ENCODE measurements at regions not wholly inside any gene's neighbourhood (a gene's known extent, or its start where the extent isn't known, plus 50 kb on each side); places are given as distances from the start of the nearest gene placed in this dataset.

- Mint-ChIP-seq H3K27ac (no peak overlapping the region), H3K36me3 (no peaks in the 10 kb centered on the region), H3K4me1 (no peaks in the 10 kb centered on the region), H3K4me3 (no peak overlapping the region), H3K9me3 (ENCODE audit: low read depth) (peaks cover 2% of the 10 kb centered on the region), H3K27me3 (no peaks in the 10 kb centered on the region)
- DNase-seq (no peak), ATAC-seq (no peak)
- CTCF ChIA-PET, result no interaction called here
Observed at GRCh38 chr7:121810831-121811672, 61.9 kb upstream of the PTPRZ1 start.

GRCh38 chr7:121807078-121807477 is 65.9 kb upstream of the PTPRZ1 start:
- H3K4me1 Mint-ChIP-seq, result no peaks in the 10 kb centered on the region
- CTCF ChIA-PET, result no interaction called here

GRCh38 chr7:121803039-121803438 is 69.9 kb upstream of the PTPRZ1 start:
- CTCF ChIA-PET, result no interaction called here
- Mint-ChIP-seq H3K36me3 (no peaks in the 10 kb centered on the region), H3K4me3 (no peak overlapping the region), H3K9me3 (ENCODE audit: low read depth) (peaks cover 2% of the 10 kb centered on the region), H3K27ac (no peak overlapping the region), H3K4me1 (no peaks in the 10 kb centered on the region), H3K27me3 (no peaks in the 10 kb centered on the region)
- DNase-seq (no peak), ATAC-seq (no peak)

More at GRCh38 chr7:121807078-121807477, 65.9 kb upstream of the PTPRZ1 start:
- H3K9me3 Mint-ChIP-seq (ENCODE audit: low read depth), result peaks cover 2% of the 10 kb centered on the region
- H3K4me3 Mint-ChIP-seq, result no peak overlapping the region
- no peaks in the 10 kb centered on the region for H3K27me3 Mint-ChIP-seq
- ATAC-seq, result no peak
- H3K36me3 Mint-ChIP-seq, result no peaks in the 10 kb centered on the region
- DNase-seq, result no peak
- no peak overlapping the region for H3K27ac Mint-ChIP-seq

GRCh38 chr7:121800916-121801675 is 71.9 kb upstream of the PTPRZ1 start:
- H3K4me3 Mint-ChIP-seq, result no peak overlapping the region
- ATAC-seq (no peak), DNase-seq (no peak)
- H3K4me1 Mint-ChIP-seq, result no peaks in the 10 kb centered on the region
- CTCF ChIA-PET, result no interaction called here
- H3K36me3 Mint-ChIP-seq, result no peaks in the 10 kb centered on the region
- H3K9me3 Mint-ChIP-seq (ENCODE audit: low read depth), result no peaks in the 10 kb centered on the region
- H3K27me3 Mint-ChIP-seq, result no peaks in the 10 kb centered on the region
- H3K27ac Mint-ChIP-seq, result no peak overlapping the region

- no peak for ATAC-seq
- no peak overlapping the region for H3K4me3 Mint-ChIP-seq
- no peaks in the 10 kb centered on the region for H3K4me1 Mint-ChIP-seq
- H3K36me3 Mint-ChIP-seq, result no peaks in the 10 kb centered on the region
- no peaks in the 10 kb centered on the region for H3K27me3 Mint-ChIP-seq
- DNase-seq, result no peak
- CTCF ChIA-PET, result no interaction called here
- H3K27ac Mint-ChIP-seq, result no peak overlapping the region
- H3K9me3 Mint-ChIP-seq (ENCODE audit: low read depth), result no peaks in the 10 kb centered on the region
Observed at GRCh38 chr7:121798896-121799295, 74.1 kb upstream of the PTPRZ1 start.

GRCh38 chr7:121798453-121798840 is 74.5 kb upstream of the PTPRZ1 start:
- Mint-ChIP-seq H3K27me3 (no peaks in the 10 kb centered on the region), H3K36me3 (no peaks in the 10 kb centered on the region), H3K4me3 (no peak overlapping the region), H3K4me1 (no peaks in the 10 kb centered on the region), H3K9me3 (ENCODE audit: low read depth) (no peaks in the 10 kb centered on the region), H3K27ac (no peak overlapping the region)
- DNase-seq, result no peak
- CTCF ChIA-PET, result no interaction called here
- ATAC-seq, result no peak

- Mint-ChIP-seq H3K27ac (no peak overlapping the region), H3K4me1 (no peaks in the 10 kb centered on the region), H3K27me3 (no peaks in the 10 kb centered on the region), H3K9me3 (ENCODE audit: low read depth) (no peaks in the 10 kb centered on the region), H3K4me3 (no peak overlapping the region), H3K36me3 (no peaks in the 10 kb centered on the region)
- DNase-seq (no peak), ATAC-seq (no peak)
- CTCF ChIA-PET, result no interaction called here
Observed at GRCh38 chr7:121797657-121798452, 75.1 kb upstream of the PTPRZ1 start.

GRCh38 chr7:121796936-121797656 is 75.9 kb upstream of the PTPRZ1 start:
- H3K36me3 Mint-ChIP-seq, result no peaks in the 10 kb centered on the region
- H3K27me3 Mint-ChIP-seq, result no peaks in the 10 kb centered on the region
- no peak overlapping the region for H3K4me3 Mint-ChIP-seq
- CTCF ChIA-PET, result no interaction called here
- H3K9me3 Mint-ChIP-seq (ENCODE audit: low read depth), result no peaks in the 10 kb centered on the region
- ATAC-seq (no peak), DNase-seq (no peak)
- H3K27ac Mint-ChIP-seq, result no peak overlapping the region
- H3K4me1 Mint-ChIP-seq, result no peaks in the 10 kb centered on the region

GRCh38 chr7:121796381-121796780 is 76.6 kb upstream of the PTPRZ1 start:
- no peaks in the 10 kb centered on the region for H3K27me3 Mint-ChIP-seq
- no peak overlapping the region for H3K27ac Mint-ChIP-seq
- DNase-seq (no peak), ATAC-seq (no peak)
- H3K4me3 Mint-ChIP-seq, result no peak overlapping the region
- CTCF ChIA-PET, result no interaction called here
- no peaks in the 10 kb centered on the region for H3K4me1 Mint-ChIP-seq
- no peaks in the 10 kb centered on the region for H3K36me3 Mint-ChIP-seq
- H3K9me3 Mint-ChIP-seq (ENCODE audit: low read depth), result no peaks in the 10 kb centered on the region

GRCh38 chr7:121795736-121796135 is 77.2 kb upstream of the PTPRZ1 start:
- CTCF ChIA-PET, result no interaction called here
- Mint-ChIP-seq H3K9me3 (ENCODE audit: low read depth) (no peaks in the 10 kb centered on the region), H3K4me3 (no peak overlapping the region), H3K4me1 (no peaks in the 10 kb centered on the region), H3K27ac (no peak overlapping the region), H3K27me3 (no peaks in the 10 kb centered on the region), H3K36me3 (no peaks in the 10 kb centered on the region)
- ATAC-seq (no peak), DNase-seq (no peak)

GRCh38 chr7:121793716-121794115 is 79.2 kb upstream of the PTPRZ1 start:
- Mint-ChIP-seq H3K4me1 (no peaks in the 10 kb centered on the region), H3K9me3 (ENCODE audit: low read depth) (peaks cover 2% of the 10 kb centered on the region), H3K27me3 (no peaks in the 10 kb centered on the region), H3K36me3 (no peaks in the 10 kb centered on the region), H3K27ac (no peak overlapping the region), H3K4me3 (no peak overlapping the region)
- ATAC-seq (no peak), DNase-seq (no peak)
- CTCF ChIA-PET, result interaction anchor here (1.4 kb wide), 1 partner anchor 10 kb away, joined by 3 read pairs; no protein-coding TSS in a partner anchor

GRCh38 chr7:121777672-121778071 is 95.3 kb upstream of the PTPRZ1 start:
- no peak overlapping the region for H3K4me3 Mint-ChIP-seq
- DNase-seq (no peak), ATAC-seq (no peak)
- no peaks in the 10 kb centered on the region for H3K27me3 Mint-ChIP-seq
- no peaks in the 10 kb centered on the region for H3K36me3 Mint-ChIP-seq
- no peak overlapping the region for H3K27ac Mint-ChIP-seq
- no peaks in the 10 kb centered on the region for H3K9me3 Mint-ChIP-seq (ENCODE audit: low read depth)
- CTCF ChIA-PET, result no interaction called here
- H3K4me1 Mint-ChIP-seq, result no peaks in the 10 kb centered on the region

GRCh38 chr7:121774563-121774962 is 98.4 kb upstream of the PTPRZ1 start:
- no peak for DNase-seq
- no peaks in the 10 kb centered on the region for H3K27me3 Mint-ChIP-seq

More at GRCh38 chr7:121774563-121774962, 98.4 kb upstream of the PTPRZ1 start:
- CTCF ChIA-PET, result no interaction called here
- H3K4me3 Mint-ChIP-seq, result no peak overlapping the region
- no peaks in the 10 kb centered on the region for H3K36me3 Mint-ChIP-seq
- ATAC-seq, result no peak
- no peak overlapping the region for H3K27ac Mint-ChIP-seq
- H3K4me1 Mint-ChIP-seq, result no peaks in the 10 kb centered on the region
- H3K9me3 Mint-ChIP-seq (ENCODE audit: low read depth), result no peaks in the 10 kb centered on the region
